Right renal pelvis (tissue), 4 donors: ENCODE measurements at regions not wholly inside any gene's neighbourhood (a gene's known extent, or its start where the extent isn't known, plus 50 kb on each side); places are given as distances from the start of the nearest gene placed in this dataset.
"Not testable (repeated sequence)": the region's sequence is repeated elsewhere in the genome, so short reads cannot be mapped to it uniquely, and the experiment has no call there.

Experiments
- DNase-seq, 4 donors: peaks; one replicate each; pipeline ENCODE4 v3.0.0-alpha.2; 2013; ENCODE audit warnings: low read depth in 4 of 4, low spot score in 3 of 4, missing footprints in 1 of 4

- DNase-seq, result no peak
Observed at GRCh38 chr5:25241981-25242380, 597.2 kb upstream of the CDH10 start.

- not testable (repeated sequence) for DNase-seq
Observed at GRCh38 chr5:25238720-25239119, 593.9 kb upstream of the CDH10 start.

DNA sequence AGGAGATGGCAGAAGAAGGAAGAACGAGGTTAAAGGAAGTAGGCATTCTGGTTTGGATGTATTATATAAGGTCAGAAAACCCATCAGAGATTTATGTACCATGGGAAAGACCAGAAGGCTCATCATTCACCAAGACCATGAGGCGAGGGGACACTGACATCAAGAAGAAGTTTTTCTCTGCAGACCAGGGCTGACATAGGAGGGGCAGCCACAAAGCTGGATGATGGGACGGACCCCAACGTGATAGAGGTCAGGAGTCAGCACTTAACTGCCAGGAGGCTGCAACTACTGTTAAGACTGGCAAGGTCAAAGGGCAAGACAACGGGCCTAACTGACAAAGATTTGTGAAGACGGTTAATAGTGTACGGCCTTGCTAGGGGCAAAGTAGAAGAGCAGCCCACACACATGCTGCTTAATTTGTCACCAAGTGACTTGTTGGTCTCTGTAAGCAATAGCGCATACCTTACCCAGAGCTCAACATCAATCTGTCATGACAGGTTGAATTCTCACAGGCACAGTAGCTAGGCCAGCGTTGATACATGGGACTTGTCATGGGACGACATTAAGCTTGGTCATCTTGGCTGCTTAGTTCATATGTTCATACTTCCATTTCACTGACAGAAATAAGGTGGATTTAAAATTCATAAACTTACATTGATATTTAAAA is 579.7 kb upstream of the CDH10 start:
- DNase-seq, result no peak

- DNase-seq, result not testable (repeated sequence)
Observed at GRCh38 chr5:25199902-25200301, 555.1 kb upstream of the CDH10 start.

- DNase-seq, result no peak
Observed at GRCh38 chr5:25190521-25191000, 545.8 kb upstream of the CDH10 start.

DNA sequence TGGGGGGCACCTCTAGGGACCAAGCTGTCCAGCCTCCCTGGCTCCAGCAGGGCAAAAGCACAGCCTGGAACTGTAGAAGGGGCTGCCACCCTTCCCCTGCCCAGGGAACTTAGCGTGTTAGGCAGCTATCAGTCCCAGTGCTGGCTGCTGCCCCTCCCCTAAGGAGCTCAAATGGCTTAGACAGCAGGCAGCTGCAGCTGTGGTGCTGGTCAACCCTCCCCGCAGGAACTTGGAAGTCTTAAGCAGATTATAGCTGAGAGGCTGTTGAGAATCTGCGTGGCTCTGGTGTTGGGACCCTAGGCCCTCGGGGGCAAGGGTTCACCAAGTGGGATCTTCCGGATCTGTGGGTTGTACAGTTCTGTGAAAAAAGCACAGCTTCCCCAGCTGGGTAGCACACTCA is 536.5 kb upstream of the CDH10 start:
- no peak for DNase-seq

GRCh38 chr5:25162616-25163015 is 517.8 kb upstream of the CDH10 start:
- DNase-seq, result not testable (repeated sequence)

- no peak for DNase-seq
Observed at GRCh38 chr5:25160891-25161290, 516.1 kb upstream of the CDH10 start.

GRCh38 chr5:25150819-25151218 is 506.0 kb upstream of the CDH10 start:
- DNase-seq, result no peak

DNA sequence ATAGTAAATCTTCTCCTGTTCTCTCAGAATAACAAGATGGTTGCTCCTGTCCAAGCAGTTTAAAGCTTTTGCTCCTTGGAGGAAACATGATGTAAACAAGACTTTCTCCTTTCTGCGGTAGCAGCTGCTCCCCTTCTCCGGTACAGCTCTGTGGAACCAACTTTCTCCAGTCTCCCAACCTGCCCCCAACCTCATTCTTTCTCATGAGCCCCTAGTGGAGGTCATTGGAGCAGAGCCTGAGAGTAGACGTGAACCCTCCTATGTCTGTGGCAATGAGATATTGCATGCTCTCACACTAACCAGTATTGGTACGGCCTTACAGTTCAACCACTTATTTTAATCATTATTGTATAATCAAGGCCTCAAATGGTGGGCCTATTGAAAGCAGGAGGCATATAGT is 483.8 kb upstream of the CDH10 start:
- DNase-seq, result no peak

- DNase-seq, result no peak
Observed at GRCh38 chr5:25119650-25120049, 474.9 kb upstream of the CDH10 start.

GRCh38 chr5:25107853-25108252 is 463.1 kb upstream of the CDH10 start:
- DNase-seq, result no peak

- DNase-seq, result no peak
Observed at GRCh38 chr5:25099538-25099937, 454.8 kb upstream of the CDH10 start.

DNA sequence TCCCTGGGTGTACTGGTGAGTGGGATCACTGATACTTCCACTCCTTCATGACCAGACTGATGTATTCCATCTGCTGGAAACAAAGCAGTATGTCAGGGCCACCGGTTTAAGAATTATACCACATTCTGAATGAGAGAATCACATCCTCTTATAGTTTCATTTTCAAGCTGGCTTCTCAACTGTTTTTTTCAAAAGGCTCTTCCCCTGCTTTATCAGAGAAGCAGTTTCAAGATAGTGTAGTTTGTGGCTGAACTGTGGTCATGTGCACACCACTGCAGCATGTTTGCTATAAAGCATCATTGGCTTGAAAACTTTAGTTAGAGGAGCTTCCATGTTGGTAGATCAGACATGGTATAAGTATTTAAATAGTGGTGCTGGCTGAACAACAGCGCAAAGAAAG is 450.5 kb upstream of the CDH10 start:
- DNase-seq, result no peak

- no peak for DNase-seq
Observed at GRCh38 chr5:25094219-25094618, 449.4 kb upstream of the CDH10 start.

- no peak for DNase-seq
Observed at GRCh38 chr5:25091921-25092320, 447.1 kb upstream of the CDH10 start.

DNA sequence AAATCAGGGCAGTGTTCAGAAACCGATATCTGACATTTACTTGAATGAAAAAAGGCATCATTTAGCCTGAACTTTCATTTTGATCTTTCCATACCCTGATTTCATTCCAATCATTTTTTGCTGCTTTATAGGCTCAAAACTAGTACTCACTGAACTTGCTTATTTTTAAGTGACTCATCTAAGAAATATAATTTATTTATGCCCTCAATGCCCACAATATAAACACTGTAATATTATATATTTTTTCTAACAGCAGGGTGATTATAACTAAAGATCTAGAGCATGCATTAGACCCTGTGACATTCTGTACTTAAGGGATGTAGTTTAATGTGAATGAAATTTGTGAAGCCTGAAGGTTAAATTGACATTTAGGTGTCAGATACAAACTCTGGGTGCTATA is 446.1 kb upstream of the CDH10 start:
- no peak for DNase-seq

DNA sequence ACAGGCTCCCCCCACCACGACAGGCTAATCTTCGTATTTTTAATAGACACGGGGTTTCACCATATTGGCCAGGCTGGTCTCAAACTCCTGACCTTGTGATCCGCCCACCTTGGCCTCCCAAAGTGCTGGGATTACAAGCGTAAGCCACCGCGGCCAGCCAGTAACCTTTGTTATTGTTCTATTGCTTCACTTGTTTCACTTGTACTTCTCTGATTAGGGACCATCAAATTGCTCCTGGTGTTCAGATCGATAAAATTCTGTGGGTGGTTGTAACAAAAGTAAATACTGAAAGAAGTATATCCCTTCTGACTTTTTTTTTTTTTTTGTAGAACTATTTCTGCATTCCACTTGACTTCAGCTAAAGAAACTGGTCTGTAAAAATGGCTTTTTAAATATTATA is 445.5 kb upstream of the CDH10 start:
- DNase-seq, result no peak

DNA sequence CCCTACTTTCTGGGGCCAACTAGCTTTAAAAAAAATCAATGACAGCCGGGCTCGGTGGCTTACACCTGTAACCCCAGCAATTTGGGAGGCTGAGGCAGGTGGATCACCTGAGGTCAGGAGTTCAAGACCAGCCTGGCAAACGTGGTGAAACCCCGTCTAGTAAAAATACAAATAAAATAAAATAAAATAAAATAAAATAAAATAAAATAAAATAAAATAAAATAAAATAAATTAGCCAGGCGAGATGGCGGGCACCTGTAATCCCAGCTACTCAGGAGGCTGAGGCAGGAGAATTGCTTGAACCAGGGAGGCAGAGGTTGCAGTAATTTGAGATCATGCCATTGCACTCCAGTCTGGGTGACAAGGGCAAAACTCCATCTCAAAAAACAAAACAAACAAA is 443.9 kb upstream of the CDH10 start:
- not testable (repeated sequence) for DNase-seq

- DNase-seq, result not testable (repeated sequence)
Observed at GRCh38 chr5:25083261-25083660, 438.5 kb upstream of the CDH10 start.

DNA sequence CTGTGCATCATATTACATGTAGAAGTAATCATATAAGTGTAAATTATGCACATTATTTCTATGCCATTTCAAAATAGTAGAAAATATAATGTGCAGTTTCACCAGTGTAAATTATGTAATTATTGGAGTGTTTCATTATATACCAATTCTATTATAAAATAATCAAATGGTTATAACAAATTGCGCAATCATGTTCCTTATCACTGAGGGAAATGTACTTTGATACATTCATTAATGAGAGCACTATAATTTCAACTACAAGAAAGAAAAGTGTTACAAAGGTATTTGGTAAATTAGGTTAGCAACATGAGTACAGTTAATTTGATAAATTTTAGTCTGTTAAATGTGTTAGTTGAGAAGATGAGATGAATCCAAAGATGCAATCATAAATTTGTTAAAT is 421.5 kb upstream of the CDH10 start:
- no peak for DNase-seq

- no peak for DNase-seq
Observed at GRCh38 chr5:25064306-25064705, 419.5 kb upstream of the CDH10 start.

GRCh38 chr5:25060575-25060974 is 415.8 kb upstream of the CDH10 start:
- DNase-seq, result no peak
